Breast epithelium (tissue), 4 donors: ENCODE measurements at regions not wholly inside any gene's neighbourhood (a gene's known extent, or its start where the extent isn't known, plus 50 kb on each side); places are given as distances from the start of the nearest gene placed in this dataset.
"Not testable (repeated sequence)": the region's sequence is repeated elsewhere in the genome, so short reads cannot be mapped to it uniquely, and the experiment has no call there.

ENCODE experiments used
- DNase-seq, 2 donors: peaks; one replicate each; pipeline ENCODE4 v3.0.0-alpha.2; 2019; ENCODE audit warnings: low spot score in 2 of 2
- H3K27ac ChIP-seq, 2 donors: fragments of 200-600 bp; sonication (generic) in 1 of 2; one replicate each; pipeline ENCODE4 v1.5.1; 2016 to 2019; ENCODE audit warnings: mild to moderate bottlenecking in 1 of 2
- H3K27me3 ChIP-seq, 2 donors: fragments of 200-600 bp; sonication (generic) in 1 of 2; one replicate each; pipeline versions ENCODE4 v1.5.1 to v1.6.0; 2017 to 2019; ENCODE audit warnings: control low read depth in 1 of 2, mild to moderate bottlenecking in 1 of 2
- H3K36me3 ChIP-seq: fragments of 200-600 bp; one replicate; pipeline ENCODE4 v1.5.1; 2019
- H3K4me1 ChIP-seq, 2 donors: fragments of 200-600 bp; sonication (generic); one replicate each; pipeline ENCODE4 v1.5.1; 2016 to 2019; ENCODE audit warnings: control low read depth in 1 of 2
- H3K4me3 ChIP-seq, 3 donors: fragments of 200-600 bp; sonication (generic); 1 replicate in 2 of 3; 2 replicates in 1 of 3; pipeline ENCODE4 v1.5.1; 2016 to 2019; ENCODE audit warnings: mild to moderate bottlenecking in 3 of 3, moderate library complexity in 2 of 3
- H3K9me3 ChIP-seq, 2 donors: fragments of 200-600 bp; sonication (generic) in 1 of 2; one replicate each; pipeline ENCODE4 v1.5.1; 2016 to 2019; ENCODE audit warnings: control low read depth in 1 of 2
- POLR2A ChIP-seq: fragments of 450-650 bp; IDR thresholded peaks from one replicate; pipeline ENCODE4 v1.6.1; 2016; ENCODE audit warnings: antibody characterized with exemption, mild to moderate bottlenecking, moderate library complexity
- POLR2AphosphoS5 ChIP-seq, 3 donors: sonication (generic); formaldehyde crosslinking; IDR thresholded peaks; one replicate each; pipeline ENCODE4 v1.6.1; 2017; ENCODE audit warnings: antibody characterized with exemption in 3 of 3
- intact Hi-C: fragments of 100-400 bp; cut with DNase I; formaldehyde crosslinking; loops from one replicate; pipeline ENCODE4 v1.15.1; 2023; ENCODE audit warnings: low total_unique reads
- TF ChIP-seq, protein P1 (sequence below), 3 donors: fragments of 450-650 bp; IDR thresholded peaks; one replicate each; pipeline ENCODE4 v1.5.1; 2016 to 2017; ENCODE audit warnings: antibody characterized with exemption in 3 of 3, mild to moderate bottlenecking in 3 of 3, moderate library complexity in 3 of 3

DNA sequence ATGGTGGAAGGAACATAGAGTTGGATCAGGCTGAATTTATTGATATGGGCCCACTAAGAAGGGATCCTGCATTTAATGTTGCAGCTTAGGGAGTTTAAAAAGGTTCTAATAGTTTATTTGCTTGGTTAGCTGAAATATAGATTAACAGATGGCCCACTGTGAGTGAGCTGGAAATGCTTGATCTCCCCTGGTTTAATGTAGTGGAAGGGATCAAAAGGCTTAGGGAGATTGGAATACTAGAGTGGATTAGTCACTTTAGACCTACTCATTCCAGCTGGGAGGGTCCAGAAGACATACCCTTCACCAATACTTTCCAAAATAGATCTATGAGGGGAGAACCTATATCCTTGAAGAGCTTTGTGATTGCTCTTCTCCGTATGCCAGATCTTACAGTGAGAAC is 130.1 kb upstream of the ZC3H12C start:
- no peaks in the 10 kb centered on the region for H3K27me3 ChIP-seq
- intact Hi-C loops: no loop called here
- no peak for DNase-seq
- H3K4me3 ChIP-seq: no peak overlapping the region
- H3K27ac ChIP-seq: no peak overlapping the region
- TF ChIP-seq POLR2A (no peak), POLR2AphosphoS5 (IDR thresholded peaks at IDR 0.05) (no peak)
- TF ChIP-seq, protein P1, sequence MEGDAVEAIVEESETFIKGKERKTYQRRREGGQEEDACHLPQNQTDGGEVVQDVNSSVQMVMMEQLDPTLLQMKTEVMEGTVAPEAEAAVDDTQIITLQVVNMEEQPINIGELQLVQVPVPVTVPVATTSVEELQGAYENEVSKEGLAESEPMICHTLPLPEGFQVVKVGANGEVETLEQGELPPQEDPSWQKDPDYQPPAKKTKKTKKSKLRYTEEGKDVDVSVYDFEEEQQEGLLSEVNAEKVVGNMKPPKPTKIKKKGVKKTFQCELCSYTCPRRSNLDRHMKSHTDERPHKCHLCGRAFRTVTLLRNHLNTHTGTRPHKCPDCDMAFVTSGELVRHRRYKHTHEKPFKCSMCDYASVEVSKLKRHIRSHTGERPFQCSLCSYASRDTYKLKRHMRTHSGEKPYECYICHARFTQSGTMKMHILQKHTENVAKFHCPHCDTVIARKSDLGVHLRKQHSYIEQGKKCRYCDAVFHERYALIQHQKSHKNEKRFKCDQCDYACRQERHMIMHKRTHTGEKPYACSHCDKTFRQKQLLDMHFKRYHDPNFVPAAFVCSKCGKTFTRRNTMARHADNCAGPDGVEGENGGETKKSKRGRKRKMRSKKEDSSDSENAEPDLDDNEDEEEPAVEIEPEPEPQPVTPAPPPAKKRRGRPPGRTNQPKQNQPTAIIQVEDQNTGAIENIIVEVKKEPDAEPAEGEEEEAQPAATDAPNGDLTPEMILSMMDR (IDR thresholded peaks at IDR 0.05): no peak
- no peaks in the 10 kb centered on the region for H3K36me3 ChIP-seq
- H3K9me3 ChIP-seq: no peaks in the 10 kb centered on the region
- H3K4me1 ChIP-seq: no peaks in the 10 kb centered on the region

DNA sequence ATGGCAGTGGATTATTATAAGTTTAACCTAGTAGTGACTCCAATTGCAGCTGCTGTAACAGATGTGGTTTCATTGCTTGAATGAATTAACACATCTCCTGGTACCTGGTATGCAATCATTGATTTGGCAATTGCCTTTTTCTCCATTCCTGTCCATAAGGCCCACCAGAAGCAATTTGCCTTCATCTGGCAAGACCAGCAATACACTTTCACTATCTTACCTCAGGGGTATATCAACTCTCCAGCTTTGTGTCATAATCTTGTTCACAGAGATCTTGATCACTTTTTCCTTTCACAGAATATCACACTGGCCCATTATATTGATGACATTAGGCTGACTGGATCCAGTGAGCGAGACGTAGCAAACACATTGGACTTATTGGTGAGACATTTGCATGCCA is 128.7 kb upstream of the ZC3H12C start:
- H3K4me1 ChIP-seq: no peaks in the 10 kb centered on the region
- intact Hi-C loops: no loop called here
- H3K9me3 ChIP-seq: no peaks in the 10 kb centered on the region
- no peak overlapping the region for H3K4me3 ChIP-seq
- H3K27ac ChIP-seq: no peak overlapping the region
- TF ChIP-seq, protein P1 (IDR thresholded peaks at IDR 0.05): no peak
- TF ChIP-seq POLR2A (no peak), POLR2AphosphoS5 (IDR thresholded peaks at IDR 0.05) (no peak)
- no peaks in the 10 kb centered on the region for H3K36me3 ChIP-seq
- no peaks in the 10 kb centered on the region for H3K27me3 ChIP-seq
- no peak for DNase-seq

- H3K36me3 ChIP-seq, intact Hi-C loops, H3K4me3 ChIP-seq, H3K27ac ChIP-seq, H3K9me3 ChIP-seq, DNase-seq, H3K4me1 ChIP-seq, H3K27me3 ChIP-seq: not testable (repeated sequence)
Measured at GRCh38 chr11:109965445-109965844, 127.7 kb upstream of the ZC3H12C start.

- intact Hi-C loops, H3K27ac ChIP-seq, H3K36me3 ChIP-seq, DNase-seq, H3K27me3 ChIP-seq, H3K9me3 ChIP-seq, H3K4me3 ChIP-seq, H3K4me1 ChIP-seq: not testable (repeated sequence)
Measured at GRCh38 chr11:109965926-109966325, 127.3 kb upstream of the ZC3H12C start.

DNA sequence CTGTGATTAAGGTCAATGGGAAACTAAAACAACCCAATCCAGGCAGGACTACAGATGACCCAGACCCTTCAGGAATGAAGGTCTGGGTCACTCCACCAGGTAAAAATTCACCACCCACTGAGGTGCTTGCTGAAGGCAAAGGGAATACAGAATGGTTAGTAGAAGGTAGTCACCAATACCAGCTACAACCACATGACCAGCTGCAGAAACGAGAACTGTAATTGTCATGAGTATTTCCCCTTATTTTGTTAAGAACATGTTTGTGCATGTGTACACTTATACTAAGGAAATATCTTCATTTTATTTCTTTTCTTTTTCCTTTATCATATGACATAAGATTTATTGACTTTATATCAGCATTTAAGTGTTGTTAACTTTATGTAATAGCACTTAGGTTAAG is 126.1 kb upstream of the ZC3H12C start:
- DNase-seq, intact Hi-C loops, H3K4me3 ChIP-seq, H3K36me3 ChIP-seq, H3K27ac ChIP-seq, H3K27me3 ChIP-seq, H3K9me3 ChIP-seq, H3K4me1 ChIP-seq: not testable (repeated sequence)

DNA sequence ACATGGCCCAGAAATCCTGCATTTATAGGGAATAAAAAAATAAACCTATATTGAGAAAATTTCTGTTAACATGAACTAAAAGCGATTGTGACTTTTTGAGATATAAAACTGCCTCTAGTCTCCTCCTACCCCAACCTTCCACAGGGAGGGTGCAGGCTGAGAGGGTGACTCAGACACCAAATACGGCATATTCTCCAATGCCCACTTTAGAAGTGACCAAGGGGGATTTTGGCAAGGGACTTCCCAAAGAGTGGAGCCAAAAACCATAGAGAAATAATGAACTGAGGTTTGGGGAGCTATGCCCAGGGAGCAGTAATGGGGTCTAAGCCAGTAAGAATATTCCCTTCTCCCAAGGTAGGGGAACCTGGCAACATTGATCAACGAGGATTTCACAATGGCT is 124.9 kb upstream of the ZC3H12C start:
- Histone ChIP-seq H3K27me3 (no peaks in the 10 kb centered on the region), H3K27ac (no peak overlapping the region), H3K4me1 (no peaks in the 10 kb centered on the region), H3K36me3 (no peaks in the 10 kb centered on the region), H3K4me3 (no peak overlapping the region), H3K9me3 (no peaks in the 10 kb centered on the region)
- intact Hi-C loops: no loop called here
- TF ChIP-seq POLR2A (no peak), POLR2AphosphoS5 (IDR thresholded peaks at IDR 0.05) (no peak)
- TF ChIP-seq, protein P1 (IDR thresholded peaks at IDR 0.05): no peak
- no peak for DNase-seq

DNA sequence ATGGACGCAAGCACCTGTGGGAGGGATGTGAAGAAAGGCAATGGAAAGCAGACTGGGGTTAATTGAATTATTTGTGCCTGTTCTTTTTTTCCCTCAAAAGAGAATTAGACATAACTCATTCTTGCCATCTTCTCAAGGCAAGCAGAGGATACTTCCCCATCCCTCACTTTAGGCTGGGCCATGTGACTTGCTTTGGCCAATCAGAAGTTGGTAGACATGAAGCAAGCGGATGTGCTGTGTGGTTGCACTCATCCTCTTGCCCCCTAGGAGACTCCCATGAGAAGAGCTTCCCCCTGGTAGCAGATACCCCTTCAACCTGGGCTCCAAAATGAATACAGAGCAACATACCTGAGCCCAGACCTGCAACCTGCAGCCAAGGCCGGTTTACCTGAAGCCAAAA is 124.4 kb upstream of the ZC3H12C start:
- Histone ChIP-seq H3K36me3 (no peaks in the 10 kb centered on the region), H3K27me3 (no peaks in the 10 kb centered on the region), H3K4me3 (no peak overlapping the region), H3K27ac (no peak overlapping the region), H3K9me3 (no peaks in the 10 kb centered on the region), H3K4me1 (no peaks in the 10 kb centered on the region)
- no peak for DNase-seq
- intact Hi-C loops: no loop called here
- no peak for TF ChIP-seq POLR2A
- no peak for TF ChIP-seq POLR2AphosphoS5 (IDR thresholded peaks at IDR 0.05)
- TF ChIP-seq, protein P1 (IDR thresholded peaks at IDR 0.05): no peak
